Panc1 (cell line): ENCODE measurements at regions not wholly inside any gene's neighbourhood (a gene's known extent, or its start where the extent isn't known, plus 50 kb on each side); places are given as distances from the start of the nearest gene placed in this dataset.

Experiments
- ATAC-seq: fragments of 200-7000 bp; cut with Tn5 transposase; 2 replicates; pipeline ENCODE4 v1.9.1; 2020; ENCODE audit warnings: mild to moderate bottlenecking, moderate library complexity
- BruUV-seq: library from RNA; stranded (reverse); fragments of 400-500 nt; replicated peaks from 2 replicates; lab custom pipeline; 2021; lab: Mats Ljungman, UMichigan
- CTCF ChIA-PET: fragments of 300-600 bp; sonication (Branson Sonifier 250); formaldehyde crosslinking; loops from one replicate; lab custom pipeline; 2022; ENCODE audit warnings: antibody characterized with exemption; lab: Charles Lee
- POLR2A ChIA-PET: fragments of 300-600 bp; sonication (Branson Sonifier 250); formaldehyde crosslinking; loops from one replicate; lab custom pipeline; 2022; ENCODE audit warnings: antibody characterized with exemption; lab: Charles Lee
- DNase-seq: peaks from one replicate; pipeline ENCODE4 v3.0.0-alpha.2; 2010; ENCODE audit warnings: low read depth, low spot score
- H3K27ac ChIP-seq: 2 replicates; pipeline ENCODE4 v1.5.1; 2011; ENCODE audit warnings: mild to moderate bottlenecking, low read length, inconsistent platforms
- H3K27me3 ChIP-seq: fragments of 200-500 bp; sonication (Bioruptor generic); 2 replicates; pipeline ENCODE4 v1.6.0; 2014; ENCODE audit warnings: low read length, inconsistent platforms; ENCODE audit not compliant: control insufficient read depth, insufficient read depth
- H3K36me3 ChIP-seq: fragments of 200-500 bp; sonication (Bioruptor generic); 2 replicates; pipeline ENCODE4 v1.5.1; 2014; ENCODE audit warnings: inconsistent platforms, mild to moderate bottlenecking, low read length, moderate library complexity; ENCODE audit not compliant: control insufficient read depth, insufficient read depth
- H3K4me1 ChIP-seq: 2 replicates; pipeline ENCODE4 v1.5.1; 2011; ENCODE audit warnings: inconsistent platforms, mild to moderate bottlenecking, low read length, moderate library complexity; ENCODE audit not compliant: control insufficient read depth, insufficient read depth
- H3K4me3 ChIP-seq, 2 experiments: 2 replicates each; pipeline ENCODE4 v1.5.1; 2011 to 2012; ENCODE audit warnings: low read depth in 2 of 2, low read length in 2 of 2, mild to moderate bottlenecking in 2 of 2, inconsistent platforms in 1 of 2, moderate library complexity in 1 of 2
- H3K9me3 ChIP-seq: fragments of 200-500 bp; sonication (Bioruptor generic); 2 replicates; pipeline ENCODE4 v1.5.1; 2014; ENCODE audit warnings: low read depth, mild to moderate bottlenecking, inconsistent platforms, low read length, moderate library complexity; ENCODE audit not compliant: control insufficient read depth, insufficient read depth
- CTCF ChIP-seq: fragments of 450-650 bp; IDR thresholded peaks from 2 replicates; pipeline ENCODE4 v1.5.1; 2017; ENCODE audit warnings: mild to moderate bottlenecking
- POLR2AphosphoS5 ChIP-seq: IDR thresholded peaks from 2 replicates; pipeline ENCODE4 v1.6.1; 2012; ENCODE audit warnings: mild to moderate bottlenecking, low read depth, low read length, moderate library complexity
- SIN3A ChIP-seq: IDR thresholded peaks from 2 replicates; pipeline ENCODE4 v1.6.1; 2012; ENCODE audit warnings: low read depth, mild to moderate bottlenecking, low read length, moderate library complexity, borderline replicate concordance; ENCODE audit not compliant: insufficient read depth
- TCF7L2 ChIP-seq: IDR thresholded peaks from 2 replicates; pipeline ENCODE4 v1.6.1; 2011; ENCODE audit warnings: mild to moderate bottlenecking, low read depth, low read length, inconsistent platforms
- in situ Hi-C: cut with HindIII; loops from 2 replicates; pipeline ENCODE4 v1.10.0; 2016; ENCODE audit warnings: low sequenced_read_pairs, low pct_unique_long_range_greater_than_20kb
- intact Hi-C: fragments of 100-400 bp; cut with micrococcal nuclease; formaldehyde crosslinking; loops from one replicate; pipeline ENCODE4 v1.10.0; 2022; ENCODE audit not compliant: unreplicated experiment
- TF ChIP-seq, protein P1 (sequence below), 2 experiments: IDR thresholded peaks; 2 replicates each; pipeline ENCODE4 v1.6.1; 2011 to 2012; ENCODE audit warnings: low read depth in 2 of 2, control low read depth in 1 of 2, low read length in 1 of 2, mild to moderate bottlenecking in 1 of 2, moderate library complexity in 1 of 2; ENCODE audit not compliant: insufficient read depth in 1 of 2

- Histone ChIP-seq H3K27me3 (no peaks in the 10 kb centered on the region), H3K4me3 (no peak overlapping the region), H3K9me3 (no peaks in the 10 kb centered on the region), H3K27ac (no peak overlapping the region), H3K4me1 (no peaks in the 10 kb centered on the region; the same call in 1 of the 2 replicates), H3K36me3 (no peaks in the 10 kb centered on the region)
- no TSS peak for BruUV-seq
- no peak for TF ChIP-seq SIN3A
- no peak for TF ChIP-seq CTCF
- TF ChIP-seq, protein P1, sequence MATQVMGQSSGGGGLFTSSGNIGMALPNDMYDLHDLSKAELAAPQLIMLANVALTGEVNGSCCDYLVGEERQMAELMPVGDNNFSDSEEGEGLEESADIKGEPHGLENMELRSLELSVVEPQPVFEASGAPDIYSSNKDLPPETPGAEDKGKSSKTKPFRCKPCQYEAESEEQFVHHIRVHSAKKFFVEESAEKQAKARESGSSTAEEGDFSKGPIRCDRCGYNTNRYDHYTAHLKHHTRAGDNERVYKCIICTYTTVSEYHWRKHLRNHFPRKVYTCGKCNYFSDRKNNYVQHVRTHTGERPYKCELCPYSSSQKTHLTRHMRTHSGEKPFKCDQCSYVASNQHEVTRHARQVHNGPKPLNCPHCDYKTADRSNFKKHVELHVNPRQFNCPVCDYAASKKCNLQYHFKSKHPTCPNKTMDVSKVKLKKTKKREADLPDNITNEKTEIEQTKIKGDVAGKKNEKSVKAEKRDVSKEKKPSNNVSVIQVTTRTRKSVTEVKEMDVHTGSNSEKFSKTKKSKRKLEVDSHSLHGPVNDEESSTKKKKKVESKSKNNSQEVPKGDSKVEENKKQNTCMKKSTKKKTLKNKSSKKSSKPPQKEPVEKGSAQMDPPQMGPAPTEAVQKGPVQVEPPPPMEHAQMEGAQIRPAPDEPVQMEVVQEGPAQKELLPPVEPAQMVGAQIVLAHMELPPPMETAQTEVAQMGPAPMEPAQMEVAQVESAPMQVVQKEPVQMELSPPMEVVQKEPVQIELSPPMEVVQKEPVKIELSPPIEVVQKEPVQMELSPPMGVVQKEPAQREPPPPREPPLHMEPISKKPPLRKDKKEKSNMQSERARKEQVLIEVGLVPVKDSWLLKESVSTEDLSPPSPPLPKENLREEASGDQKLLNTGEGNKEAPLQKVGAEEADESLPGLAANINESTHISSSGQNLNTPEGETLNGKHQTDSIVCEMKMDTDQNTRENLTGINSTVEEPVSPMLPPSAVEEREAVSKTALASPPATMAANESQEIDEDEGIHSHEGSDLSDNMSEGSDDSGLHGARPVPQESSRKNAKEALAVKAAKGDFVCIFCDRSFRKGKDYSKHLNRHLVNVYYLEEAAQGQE (IDR thresholded peaks at IDR 0.05; ENCODE audit: insufficient read depth in 1 of 2, low read depth in 2 of 2, low read length in 1 of 2) = no peak
- no peak for TF ChIP-seq TCF7L2
- TF ChIP-seq POLR2AphosphoS5 = no peak
- DNase-seq (no peak), ATAC-seq (no peak)
- in situ Hi-C loops (no loop called here), intact Hi-C loops (no loop called here)
- POLR2A ChIA-PET = no interaction called here
- CTCF ChIA-PET = no interaction called here
Observed at GRCh38 chr20:10135438-10135837, 83.2 kb upstream of the SNAP25 start.

GRCh38 chr20:10137032-10137431, 81.6 kb upstream of the SNAP25 start:
- Histone ChIP-seq H3K36me3 (no peaks in the 10 kb centered on the region), H3K4me3 (no peak overlapping the region), H3K4me1 (no peaks in the 10 kb centered on the region), H3K9me3 (no peaks in the 10 kb centered on the region), H3K27me3 (no peaks in the 10 kb centered on the region), H3K27ac (no peak overlapping the region)
- DNase-seq (no peak), ATAC-seq (no peak)
- ChIA-PET POLR2A (no interaction called here), CTCF (no interaction called here)
- TF ChIP-seq TCF7L2 = no peak
- no peak for TF ChIP-seq CTCF
- TF ChIP-seq, protein P1 (IDR thresholded peaks at IDR 0.05; ENCODE audit: insufficient read depth in 1 of 2, low read depth in 2 of 2, low read length in 1 of 2) = no peak
- TF ChIP-seq SIN3A = no peak
- TF ChIP-seq POLR2AphosphoS5 = no peak
- intact Hi-C loops (no loop called here), in situ Hi-C loops (no loop called here)
- no TSS peak for BruUV-seq
